ENCODE measurements at regions not wholly inside any gene's neighbourhood (a gene's known extent, or its start where the extent isn't known, plus 50 kb on each side); places are given as distances from the start of the nearest gene placed in this dataset.

GRCh38 chr12:68515793-68516192 lies 94.9 kb upstream of the RAP1B start:
- no peaks in the 10 kb centered on the region for H3F3A ChIP-seq (ENCODE audit: low read depth)
- H3K4me1 ChIP-seq (ENCODE audit: insufficient read depth, low read length, poor library complexity, severe bottlenecking): no peaks in the 10 kb centered on the region
- H3K4me2 ChIP-seq (ENCODE audit: low read depth, low read length, poor library complexity, severe bottlenecking): no peak overlapping the region
- H4K20me1 ChIP-seq (ENCODE audit: insufficient read depth, low read length, poor library complexity, severe bottlenecking): no peaks in the 10 kb centered on the region
- no peak overlapping the region for H3K9ac ChIP-seq (ENCODE audit: low read depth, low read length, poor library complexity, severe bottlenecking)
- H2AFZ ChIP-seq (ENCODE audit: low read length): no peak overlapping the region
- H3K9me3 ChIP-seq (ENCODE audit: insufficient read depth, low read depth, low read length): no peaks in the 10 kb centered on the region
- H3K9me2 ChIP-seq (replicated peaks; ENCODE audit: low read depth, low read length): no peaks in the 10 kb centered on the region
- no peaks in the 10 kb centered on the region for H3K36me3 ChIP-seq (ENCODE audit: insufficient read depth, low read length)
- H3K4me3 ChIP-seq (ENCODE audit: low read length, poor library complexity, severe bottlenecking): no peak overlapping the region
- no peaks in the 10 kb centered on the region for H3K79me2 ChIP-seq (ENCODE audit: insufficient read depth, low read length)
- TF ChIP-seq, protein P1, sequence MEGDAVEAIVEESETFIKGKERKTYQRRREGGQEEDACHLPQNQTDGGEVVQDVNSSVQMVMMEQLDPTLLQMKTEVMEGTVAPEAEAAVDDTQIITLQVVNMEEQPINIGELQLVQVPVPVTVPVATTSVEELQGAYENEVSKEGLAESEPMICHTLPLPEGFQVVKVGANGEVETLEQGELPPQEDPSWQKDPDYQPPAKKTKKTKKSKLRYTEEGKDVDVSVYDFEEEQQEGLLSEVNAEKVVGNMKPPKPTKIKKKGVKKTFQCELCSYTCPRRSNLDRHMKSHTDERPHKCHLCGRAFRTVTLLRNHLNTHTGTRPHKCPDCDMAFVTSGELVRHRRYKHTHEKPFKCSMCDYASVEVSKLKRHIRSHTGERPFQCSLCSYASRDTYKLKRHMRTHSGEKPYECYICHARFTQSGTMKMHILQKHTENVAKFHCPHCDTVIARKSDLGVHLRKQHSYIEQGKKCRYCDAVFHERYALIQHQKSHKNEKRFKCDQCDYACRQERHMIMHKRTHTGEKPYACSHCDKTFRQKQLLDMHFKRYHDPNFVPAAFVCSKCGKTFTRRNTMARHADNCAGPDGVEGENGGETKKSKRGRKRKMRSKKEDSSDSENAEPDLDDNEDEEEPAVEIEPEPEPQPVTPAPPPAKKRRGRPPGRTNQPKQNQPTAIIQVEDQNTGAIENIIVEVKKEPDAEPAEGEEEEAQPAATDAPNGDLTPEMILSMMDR (conservative IDR thresholded peaks at IDR 0.05; ENCODE audit: low read length): no peak
- TF ChIP-seq EZH2phosphoT487 (IDR thresholded peaks at IDR 0.05; ENCODE audit: borderline replicate concordance): no peak
- H3K27me3 ChIP-seq (ENCODE audit: insufficient read depth, low read length, poor library complexity, severe bottlenecking): no peaks in the 10 kb centered on the region

- Histone ChIP-seq H3K9me2 (replicated peaks; ENCODE audit: low read depth, low read length) (no peaks in the 10 kb centered on the region), H3K79me2 (ENCODE audit: insufficient read depth, low read length) (no peaks in the 10 kb centered on the region), H4K20me1 (ENCODE audit: insufficient read depth, low read length, poor library complexity, severe bottlenecking) (no peaks in the 10 kb centered on the region), H3K36me3 (ENCODE audit: insufficient read depth, low read length) (no peaks in the 10 kb centered on the region), H3K4me1 (ENCODE audit: insufficient read depth, low read length, poor library complexity, severe bottlenecking) (no peaks in the 10 kb centered on the region), H3K9ac (ENCODE audit: low read depth, low read length, poor library complexity, severe bottlenecking) (no peak overlapping the region), H3K4me3 (ENCODE audit: low read length, poor library complexity, severe bottlenecking) (no peak overlapping the region), H3K27me3 (ENCODE audit: insufficient read depth, low read length, poor library complexity, severe bottlenecking) (no peaks in the 10 kb centered on the region), H3K9me3 (ENCODE audit: insufficient read depth, low read depth, low read length) (no peaks in the 10 kb centered on the region), H3F3A (ENCODE audit: low read depth) (no peaks in the 10 kb centered on the region), H3K4me2 (ENCODE audit: low read depth, low read length, poor library complexity, severe bottlenecking) (no peak overlapping the region), H2AFZ (ENCODE audit: low read length) (no peak overlapping the region)
- TF ChIP-seq EZH2phosphoT487 (IDR thresholded peaks at IDR 0.05; ENCODE audit: borderline replicate concordance): no peak
- TF ChIP-seq, protein P1 (conservative IDR thresholded peaks at IDR 0.05; ENCODE audit: low read length): no peak
These were observed 89.3 kb upstream of the RAP1B start for GRCh38 chr12:68521321-68521839.

DNA sequence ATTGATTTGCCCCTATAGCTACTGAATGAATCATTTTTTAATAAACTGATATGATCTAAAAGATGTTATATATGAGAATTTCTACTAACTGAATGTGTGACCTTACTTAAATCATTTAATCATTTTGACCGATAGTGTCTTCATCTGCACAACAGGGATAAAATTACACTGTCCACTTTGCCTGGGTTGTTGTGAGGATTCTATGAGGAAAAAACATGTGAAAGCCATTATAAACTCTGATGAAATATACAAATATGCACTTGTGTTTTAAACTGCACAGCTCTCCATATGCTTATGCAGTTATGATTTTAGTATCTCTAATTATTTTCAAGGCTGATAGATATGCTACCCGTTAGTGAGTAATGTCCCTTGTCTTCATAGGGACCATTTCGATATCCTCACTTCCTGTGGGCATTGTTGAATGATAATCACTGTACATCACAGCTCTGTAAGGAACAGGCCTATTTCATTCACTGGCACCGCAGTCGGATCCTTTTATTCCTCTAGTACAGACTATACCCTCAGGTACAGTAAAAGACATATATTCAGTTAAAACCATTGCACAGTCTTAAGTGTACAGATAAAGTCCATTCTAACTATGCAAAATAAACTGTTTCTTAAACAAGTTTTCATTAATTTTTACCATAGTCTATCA lies 88.7 kb upstream of the RAP1B start:
- Histone ChIP-seq H2AFZ (ENCODE audit: low read length) (no peak overlapping the region), H4K20me1 (ENCODE audit: insufficient read depth, low read length, poor library complexity, severe bottlenecking) (no peaks in the 10 kb centered on the region), H3K36me3 (ENCODE audit: insufficient read depth, low read length) (no peaks in the 10 kb centered on the region), H3K4me1 (ENCODE audit: insufficient read depth, low read length, poor library complexity, severe bottlenecking) (no peaks in the 10 kb centered on the region), H3K4me3 (ENCODE audit: low read length, poor library complexity, severe bottlenecking) (no peak overlapping the region), H3K4me2 (ENCODE audit: low read depth, low read length, poor library complexity, severe bottlenecking) (no peak overlapping the region), H3K79me2 (ENCODE audit: insufficient read depth, low read length) (no peaks in the 10 kb centered on the region), H3K9me2 (replicated peaks; ENCODE audit: low read depth, low read length) (no peaks in the 10 kb centered on the region), H3K27me3 (ENCODE audit: insufficient read depth, low read length, poor library complexity, severe bottlenecking) (no peaks in the 10 kb centered on the region), H3K9ac (ENCODE audit: low read depth, low read length, poor library complexity, severe bottlenecking) (no peak overlapping the region), H3F3A (ENCODE audit: low read depth) (no peaks in the 10 kb centered on the region), H3K9me3 (ENCODE audit: insufficient read depth, low read depth, low read length) (no peaks in the 10 kb centered on the region)
- no peak for TF ChIP-seq EZH2phosphoT487 (IDR thresholded peaks at IDR 0.05; ENCODE audit: borderline replicate concordance)
- TF ChIP-seq, protein P1 (conservative IDR thresholded peaks at IDR 0.05; ENCODE audit: low read length): no peak

Measured in Loucy (cell line).